HG02623 (cell line): ENCODE measurements at regions not wholly inside any gene's neighbourhood (a gene's known extent, or its start where the extent isn't known, plus 50 kb on each side); places are given as distances from the start of the nearest gene placed in this dataset.
"Not testable (repeated sequence)": the region's sequence is repeated elsewhere in the genome, so short reads cannot be mapped to it uniquely, and the experiment has no call there.

Experiments
- ATAC-seq: cut with Tn5 transposase; IDR thresholded peaks from one replicate; pipeline ENCODE4 v1.9.1; 2021; ENCODE audit warnings: moderate library complexity; ENCODE audit not compliant: unreplicated experiment

GRCh38 chr6:166253778-166254204 lies 54.4 kb downstream of the PRR18 start:
- no peak for ATAC-seq

GRCh38 chr6:166253281-166253681 lies 54.9 kb downstream of the PRR18 start:
- ATAC-seq, result no peak

- no peak for ATAC-seq
Observed at GRCh38 chr6:166252601-166253000, 55.6 kb downstream of the PRR18 start.

GRCh38 chr6:166251655-166252054 lies 56.5 kb downstream of the PRR18 start:
- no peak for ATAC-seq

GRCh38 chr6:166251211-166251610 lies 57.0 kb downstream of the PRR18 start:
- no peak for ATAC-seq

- not testable (repeated sequence) for ATAC-seq
Observed at GRCh38 chr6:166249061-166249785, 59.0 kb downstream of the PRR18 start.

- ATAC-seq, result no peak
Observed at GRCh38 chr6:166245148-166245547, 63.0 kb downstream of the PRR18 start.

GRCh38 chr6:166244353-166245045 lies 63.7 kb downstream of the PRR18 start:
- peak; percentile 77 for ATAC-seq

- no peak for ATAC-seq
Observed at GRCh38 chr6:166242888-166243287, 65.3 kb downstream of the PRR18 start.

GRCh38 chr6:166241974-166242373 lies 66.2 kb downstream of the PRR18 start:
- no peak for ATAC-seq

- no peak for ATAC-seq
Observed at GRCh38 chr6:166240889-166241288, 67.3 kb downstream of the PRR18 start.

- ATAC-seq, result no peak
Observed at GRCh38 chr6:166237617-166238016, 70.0 kb upstream of the TBXT start.

GRCh38 chr6:166236596-166236995 lies 68.9 kb upstream of the TBXT start:
- ATAC-seq, result no peak

- ATAC-seq, result no peak
Observed at GRCh38 chr6:166235666-166236292, 68.1 kb upstream of the TBXT start.

- ATAC-seq, result not testable (repeated sequence)
Observed at GRCh38 chr6:166231181-166231580, 63.5 kb upstream of the TBXT start.

GRCh38 chr6:166228839-166229528 lies 61.3 kb upstream of the TBXT start:
- no peak for ATAC-seq

- no peak for ATAC-seq
Observed at GRCh38 chr6:166228425-166228824, 60.8 kb upstream of the TBXT start.

GRCh38 chr6:166223079-166223478 lies 55.4 kb upstream of the TBXT start:
- ATAC-seq, result no peak

GRCh38 chr6:166222631-166223030 lies 55.0 kb upstream of the TBXT start:
- ATAC-seq, result no peak

- no peak for ATAC-seq
Observed at GRCh38 chr6:166221636-166222035, 54.0 kb upstream of the TBXT start.

GRCh38 chr6:166221040-166221439 lies 53.4 kb upstream of the TBXT start:
- ATAC-seq, result no peak
